Panc1 (cell line): ENCODE measurements at regions not wholly inside any gene's neighbourhood (a gene's known extent, or its start where the extent isn't known, plus 50 kb on each side); places are given as distances from the start of the nearest gene placed in this dataset.

Source experiments
- CTCF ChIP-seq: fragments of 450-650 bp; IDR thresholded peaks from 2 replicates; pipeline ENCODE4 v1.5.1; 2017; ENCODE audit warnings: mild to moderate bottlenecking
- POLR2AphosphoS5 ChIP-seq: IDR thresholded peaks from 2 replicates; pipeline ENCODE4 v1.6.1; 2012; ENCODE audit warnings: mild to moderate bottlenecking, low read depth, low read length, moderate library complexity
- REST ChIP-seq, 2 experiments: IDR thresholded peaks; 2 replicates each; pipeline ENCODE4 v1.6.1; 2011 to 2012; ENCODE audit warnings: low read depth in 2 of 2, control low read depth in 1 of 2, low read length in 1 of 2, mild to moderate bottlenecking in 1 of 2, moderate library complexity in 1 of 2; ENCODE audit not compliant: insufficient read depth in 1 of 2
- SIN3A ChIP-seq: IDR thresholded peaks from 2 replicates; pipeline ENCODE4 v1.6.1; 2012; ENCODE audit warnings: low read depth, mild to moderate bottlenecking, low read length, moderate library complexity, borderline replicate concordance; ENCODE audit not compliant: insufficient read depth
- TCF7L2 ChIP-seq: IDR thresholded peaks from 2 replicates; pipeline ENCODE4 v1.6.1; 2011; ENCODE audit warnings: mild to moderate bottlenecking, low read depth, low read length, inconsistent platforms

- no peak for TF ChIP-seq TCF7L2
- no peak for TF ChIP-seq REST (IDR thresholded peaks at IDR 0.05; ENCODE audit: insufficient read depth in 1 of 2, low read depth in 2 of 2, low read length in 1 of 2)
- TF ChIP-seq CTCF, result no peak
- no peak for TF ChIP-seq SIN3A
- no peak for TF ChIP-seq POLR2AphosphoS5
These were observed 102.1 kb downstream of the XCL2 start for GRCh38 chr1:168441745-168442144.
